ENCODE measurements at regions not wholly inside any gene's neighbourhood (a gene's known extent, or its start where the extent isn't known, plus 50 kb on each side); places are given as distances from the start of the nearest gene placed in this dataset.

- DNase-seq, result no peak
Measured at GRCh38 chr18:67379981-67380380, 136.5 kb downstream of the DSEL start.

GRCh38 chr18:67376372-67376771, 140.1 kb downstream of the DSEL start:
- no peak for DNase-seq

- DNase-seq, result no peak
Measured at GRCh38 chr18:67373636-67374035, 142.9 kb downstream of the DSEL start.

GRCh38 chr18:67367540-67367939, 149.0 kb downstream of the DSEL start:
- no peak for DNase-seq

- no peak for DNase-seq
Measured at GRCh38 chr18:67363694-67364093, 152.8 kb downstream of the DSEL start.

GRCh38 chr18:67362906-67363305, 153.6 kb downstream of the DSEL start:
- no peak for DNase-seq

GRCh38 chr18:67359873-67360838, 156.4 kb downstream of the DSEL start:
- no peak for DNase-seq

- no peak for DNase-seq
Measured at GRCh38 chr18:67358947-67359346, 157.6 kb downstream of the DSEL start.

- DNase-seq, result no peak
Measured at GRCh38 chr18:67354692-67355091, 161.8 kb downstream of the DSEL start.

GRCh38 chr18:67354091-67354490, 162.4 kb downstream of the DSEL start:
- no peak for DNase-seq

GRCh38 chr18:67347438-67347837, 169.1 kb downstream of the DSEL start:
- DNase-seq, result no peak

GRCh38 chr18:67342159-67342558, 174.4 kb downstream of the DSEL start:
- no peak for DNase-seq

- DNase-seq, result no peak
Measured at GRCh38 chr18:67337696-67338095, 178.8 kb downstream of the DSEL start.

- no peak for DNase-seq
Measured at GRCh38 chr18:67331857-67332256, 184.7 kb downstream of the DSEL start.

GRCh38 chr18:67319109-67319508, 197.4 kb downstream of the DSEL start:
- no peak for DNase-seq

GRCh38 chr18:67318651-67319050, 197.9 kb downstream of the DSEL start:
- DNase-seq, result no peak

GRCh38 chr18:67310826-67311225, 205.7 kb downstream of the DSEL start:
- no peak for DNase-seq

GRCh38 chr18:67308819-67309218, 207.7 kb downstream of the DSEL start:
- DNase-seq, result no peak

- no peak for DNase-seq
Measured at GRCh38 chr18:67305466-67305865, 211.1 kb downstream of the DSEL start.

GRCh38 chr18:67302043-67302442, 214.5 kb downstream of the DSEL start:
- DNase-seq, result no peak

- no peak for DNase-seq
Measured at GRCh38 chr18:67301592-67301991, 214.9 kb downstream of the DSEL start.

- peak; percentile 17 for DNase-seq
Measured at GRCh38 chr18:67300498-67300897, 216.0 kb downstream of the DSEL start.

- DNase-seq, result no peak
Measured at GRCh38 chr18:67292814-67293213, 223.7 kb downstream of the DSEL start.

- no peak for DNase-seq
Measured at GRCh38 chr18:67290421-67290820, 226.1 kb downstream of the DSEL start.

- no peak for DNase-seq
Measured at GRCh38 chr18:67285583-67285982, 230.9 kb downstream of the DSEL start.

All from effector CD4-positive, alpha-beta T cell (primary cell).